ENCODE measurements at regions not wholly inside any gene's neighbourhood (a gene's known extent, or its start where the extent isn't known, plus 50 kb on each side); places are given as distances from the start of the nearest gene placed in this dataset.

GRCh38 chr2:145185696-145186095, 665.8 kb upstream of the ZEB2 start:
- TF ChIP-seq POLR2A (IDR thresholded peaks at IDR 0.05) (no peak), CTCF (IDR thresholded peaks at IDR 0.05) (no peak), POLR2AphosphoS5 (IDR thresholded peaks at IDR 0.05) (no peak), EP300 (IDR thresholded peaks at IDR 0.05) (no peak)

Data from suprapubic skin (tissue), 4 donors.